SK-N-DZ (cell line): ENCODE measurements at regions not wholly inside any gene's neighbourhood (a gene's known extent, or its start where the extent isn't known, plus 50 kb on each side); places are given as distances from the start of the nearest gene placed in this dataset.

Source experiments
- DNase-seq: peaks from one replicate; pipeline ENCODE4 v3.0.0-alpha.2; 2015; ENCODE audit warnings: low spot score

GRCh38 chr2:38509947-38510326, 92.8 kb downstream of the HNRNPLL start:
- DNase-seq, result no peak

- no peak for DNase-seq
Measured at GRCh38 chr2:38509314-38509946, 93.3 kb downstream of the HNRNPLL start.

GRCh38 chr2:38508311-38509039, 94.3 kb downstream of the HNRNPLL start:
- peak; percentile 91 for DNase-seq

- no peak for DNase-seq
Measured at GRCh38 chr2:38507712-38508111, 95.0 kb downstream of the HNRNPLL start.

GRCh38 chr2:38505779-38506178, 96.9 kb downstream of the HNRNPLL start:
- no peak for DNase-seq

- no peak for DNase-seq
Measured at GRCh38 chr2:38504169-38504568, 98.6 kb downstream of the HNRNPLL start.

- no peak for DNase-seq
Measured at GRCh38 chr2:38502107-38502506, 100.6 kb downstream of the HNRNPLL start.

- DNase-seq, result no peak
Measured at GRCh38 chr2:38500283-38500634, 102.5 kb downstream of the HNRNPLL start.

- DNase-seq, result peak; percentile 48
Measured at GRCh38 chr2:38499548-38500282, 103.0 kb downstream of the HNRNPLL start.

- peak; percentile 46 for DNase-seq
Measured at GRCh38 chr2:38498045-38498481, 104.7 kb downstream of the HNRNPLL start.

GRCh38 chr2:38497670-38498037, 105.1 kb downstream of the HNRNPLL start:
- no peak for DNase-seq

- DNase-seq, result no peak
Measured at GRCh38 chr2:38496927-38497669, 105.6 kb downstream of the HNRNPLL start.

GRCh38 chr2:38495880-38496279, 106.8 kb downstream of the HNRNPLL start:
- no peak for DNase-seq

GRCh38 chr2:38494394-38494793, 108.3 kb downstream of the HNRNPLL start:
- DNase-seq, result no peak

- DNase-seq, result no peak
Measured at GRCh38 chr2:38492042-38492615, 110.6 kb downstream of the HNRNPLL start.

- no peak for DNase-seq
Measured at GRCh38 chr2:38491436-38491835, 111.3 kb downstream of the HNRNPLL start.

- no peak for DNase-seq
Measured at GRCh38 chr2:38489846-38490245, 112.8 kb upstream of the ATL2 start.

- no peak for DNase-seq
Measured at GRCh38 chr2:38487852-38488251, 110.8 kb upstream of the ATL2 start.

GRCh38 chr2:38486213-38487026, 109.3 kb upstream of the ATL2 start:
- DNase-seq, result peak; percentile 39

GRCh38 chr2:38485734-38486133, 108.7 kb upstream of the ATL2 start:
- DNase-seq, result no peak

- DNase-seq, result no peak
Measured at GRCh38 chr2:38484957-38485356, 107.9 kb upstream of the ATL2 start.
